ENCODE measurements at regions not wholly inside any gene's neighbourhood (a gene's known extent, or its start where the extent isn't known, plus 50 kb on each side); places are given as distances from the start of the nearest gene placed in this dataset.

GRCh38 chr12:97181571-97182265, 274.7 kb downstream of the NEDD1 start:
- DNase-seq (ENCODE audit: low read depth), result no peak

GRCh38 chr12:97182769-97183168, 275.7 kb downstream of the NEDD1 start:
- DNase-seq (ENCODE audit: low read depth), result no peak

- DNase-seq (ENCODE audit: low read depth), result no peak
Observed at GRCh38 chr12:97184127-97184773, 277.2 kb downstream of the NEDD1 start.

GRCh38 chr12:97185567-97185966, 277.0 kb upstream of the RMST start:
- no peak for DNase-seq (ENCODE audit: low read depth)

- DNase-seq (ENCODE audit: low read depth), result no peak
Observed at GRCh38 chr12:97194546-97194945, 268.1 kb upstream of the RMST start.

GRCh38 chr12:97200181-97200580, 262.4 kb upstream of the RMST start:
- DNase-seq (ENCODE audit: low read depth), result no peak

GRCh38 chr12:97203408-97203807, 259.2 kb upstream of the RMST start:
- no peak for DNase-seq (ENCODE audit: low read depth)

- no peak for DNase-seq (ENCODE audit: low read depth)
Observed at GRCh38 chr12:97209997-97210396, 252.6 kb upstream of the RMST start.

GRCh38 chr12:97211416-97211930, 251.1 kb upstream of the RMST start:
- no peak for DNase-seq (ENCODE audit: low read depth)

- DNase-seq (ENCODE audit: low read depth), result no peak
Observed at GRCh38 chr12:97216848-97217247, 245.8 kb upstream of the RMST start.

- no peak for DNase-seq (ENCODE audit: low read depth)
Observed at GRCh38 chr12:97222391-97222790, 240.2 kb upstream of the RMST start.

- no peak for DNase-seq (ENCODE audit: low read depth)
Observed at GRCh38 chr12:97223419-97223818, 239.2 kb upstream of the RMST start.

GRCh38 chr12:97229004-97229403, 233.6 kb upstream of the RMST start:
- no peak for DNase-seq (ENCODE audit: low read depth)

GRCh38 chr12:97235102-97235501, 227.5 kb upstream of the RMST start:
- DNase-seq (ENCODE audit: low read depth), result no peak

GRCh38 chr12:97246368-97246767, 216.2 kb upstream of the RMST start:
- DNase-seq (ENCODE audit: low read depth), result no peak

- no peak for DNase-seq (ENCODE audit: low read depth)
Observed at GRCh38 chr12:97250483-97250882, 212.1 kb upstream of the RMST start.

- DNase-seq (ENCODE audit: low read depth), result no peak
Observed at GRCh38 chr12:97257726-97258125, 204.9 kb upstream of the RMST start.

GRCh38 chr12:97259098-97259497, 203.5 kb upstream of the RMST start:
- DNase-seq (ENCODE audit: low read depth), result no peak

- no peak for DNase-seq (ENCODE audit: low read depth)
Observed at GRCh38 chr12:97260786-97261185, 201.8 kb upstream of the RMST start.

GRCh38 chr12:97267166-97267565, 195.4 kb upstream of the RMST start:
- no peak for DNase-seq (ENCODE audit: low read depth)

- no peak for DNase-seq (ENCODE audit: low read depth)
Observed at GRCh38 chr12:97267594-97268202, 194.9 kb upstream of the RMST start.

GRCh38 chr12:97272471-97272870, 190.1 kb upstream of the RMST start:
- no peak for DNase-seq (ENCODE audit: low read depth)

- DNase-seq (ENCODE audit: low read depth), result no peak
Observed at GRCh38 chr12:97274386-97274785, 188.2 kb upstream of the RMST start.

All from EH (cell line).